CD4-positive, alpha-beta T cell treated with Interleukin-17A for 4 hours (primary cell): ENCODE measurements at regions not wholly inside any gene's neighbourhood (a gene's known extent, or its start where the extent isn't known, plus 50 kb on each side); places are given as distances from the start of the nearest gene placed in this dataset.

ENCODE experiments used
- DNase-seq: peaks from one replicate; pipeline ENCODE4 v3.0.0-alpha.2; 2020; ENCODE audit warnings: mixed read lengths

DNA sequence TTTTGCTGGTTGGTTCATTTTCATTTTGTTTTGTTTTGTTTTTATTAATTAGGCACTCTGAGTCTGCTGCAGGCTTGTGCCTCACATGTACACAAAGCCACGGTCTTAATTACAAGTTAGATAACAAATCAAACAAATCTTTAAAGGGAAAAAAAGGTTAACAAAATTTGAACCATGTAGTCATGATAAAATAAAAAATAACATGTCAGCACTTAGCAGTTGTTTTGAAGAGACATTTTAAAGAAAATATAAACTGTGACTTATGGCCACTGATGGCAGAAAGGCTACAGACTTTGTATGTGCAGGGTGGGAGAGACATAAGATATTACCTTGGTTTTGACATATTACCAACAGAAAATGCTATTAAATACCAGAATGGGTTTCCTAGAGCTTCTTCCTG lies 1035.4 kb downstream of the TUSC7 start:
- DNase-seq: no peak

DNA sequence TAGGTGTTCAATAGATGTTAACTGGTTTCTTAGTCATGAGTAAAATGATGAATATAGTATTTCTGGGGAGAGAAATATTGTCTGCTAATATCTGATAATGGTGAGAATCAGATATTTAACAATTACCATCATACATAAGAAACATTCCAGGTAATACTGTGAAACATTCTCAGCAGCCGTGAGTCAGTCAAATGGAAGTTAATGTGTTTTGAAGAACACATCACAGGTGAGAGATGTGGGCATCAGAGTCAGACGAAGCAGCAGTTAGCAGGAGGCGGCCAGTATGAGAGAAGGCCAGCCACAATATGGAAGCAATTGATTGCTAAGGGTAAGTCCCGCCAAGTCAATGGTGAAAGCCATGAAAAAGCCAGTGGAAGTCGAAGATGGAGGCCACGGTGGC lies 1035.9 kb downstream of the TUSC7 start:
- DNase-seq: no peak

DNA sequence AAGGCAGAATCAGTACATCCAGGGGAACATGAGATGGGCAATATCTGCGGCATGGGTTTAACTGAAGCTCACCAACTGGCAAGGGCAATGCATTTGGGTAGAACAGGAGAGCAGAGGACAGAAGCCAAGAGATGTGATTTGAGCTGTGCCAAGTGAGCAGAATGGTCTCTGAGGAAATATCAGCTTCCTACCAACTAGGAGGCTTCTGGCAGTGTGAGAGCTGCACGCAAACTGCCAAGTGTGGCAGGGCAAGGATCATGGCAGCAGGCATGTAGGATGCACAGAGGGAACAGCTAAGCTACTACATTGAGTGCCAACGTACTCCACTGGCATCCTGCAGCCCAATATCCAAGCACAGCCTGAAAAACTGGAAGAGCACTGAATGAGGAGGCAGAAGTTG lies 1036.5 kb downstream of the TUSC7 start:
- DNase-seq: no peak

DNA sequence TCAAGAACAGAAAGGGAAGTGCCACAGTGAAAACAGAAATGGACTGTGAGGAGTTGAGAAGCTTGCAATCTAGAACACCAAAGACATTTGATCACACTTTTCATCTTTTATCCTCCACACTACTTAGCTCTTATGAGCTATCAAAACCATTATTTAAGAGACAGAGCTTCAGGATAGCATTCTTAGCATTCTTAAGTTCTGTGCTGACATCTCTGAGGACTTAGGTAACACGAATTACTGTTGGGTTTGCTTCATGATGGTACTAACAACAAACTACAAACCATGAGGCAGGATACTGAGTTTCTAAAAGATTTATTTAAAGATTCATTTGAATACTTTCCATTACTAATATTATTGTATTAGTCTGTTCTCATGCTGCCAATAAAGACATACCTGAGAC lies 1038.6 kb downstream of the TUSC7 start:
- no peak for DNase-seq

DNA sequence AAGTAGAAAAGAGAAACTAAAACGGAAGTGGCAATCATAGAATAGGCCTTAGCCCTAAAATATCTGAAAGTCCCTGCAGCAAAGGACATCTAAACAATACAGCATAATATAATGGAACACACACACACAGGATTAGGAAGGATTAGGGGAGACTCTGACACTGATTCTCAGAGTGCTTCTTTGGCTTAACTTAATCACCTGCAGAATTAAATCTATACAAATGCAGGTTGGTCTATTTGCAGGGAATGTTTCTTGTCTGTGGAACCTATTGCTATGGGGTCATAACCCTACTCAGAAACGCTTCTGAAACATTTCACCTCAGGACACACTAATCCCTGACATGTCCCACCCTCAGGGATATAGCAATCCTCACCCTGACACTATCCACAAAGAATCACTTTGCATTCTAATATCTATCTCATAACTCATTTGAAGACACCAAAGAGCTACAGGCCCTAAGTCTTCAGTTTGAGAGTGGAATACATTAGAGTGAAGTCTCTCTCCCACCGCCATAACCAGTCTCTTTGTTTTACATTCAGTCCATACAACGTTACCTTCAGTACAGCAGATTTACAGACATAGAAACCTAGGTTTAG lies 1041.2 kb downstream of the TUSC7 start:
- no peak for DNase-seq

DNA sequence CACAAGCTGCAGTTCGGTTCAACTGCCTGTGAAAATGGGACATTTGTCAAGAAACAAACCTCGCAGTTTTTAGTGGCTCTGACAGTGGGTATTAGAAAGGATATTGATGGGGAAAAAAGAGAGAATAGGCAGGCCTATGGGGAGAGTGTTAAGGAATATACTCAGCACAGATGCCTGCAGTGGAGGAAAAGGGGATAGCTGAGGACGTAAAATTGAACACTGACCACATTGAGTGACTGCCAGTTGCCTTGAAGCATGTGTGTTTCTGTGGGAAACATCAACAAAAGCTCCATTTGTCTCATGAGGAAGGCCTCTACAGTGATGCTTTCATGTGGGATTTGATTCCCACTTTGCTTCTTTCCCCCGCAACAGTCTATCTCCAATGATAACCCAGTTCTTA lies 1042.1 kb downstream of the TUSC7 start:
- DNase-seq: no peak

DNA sequence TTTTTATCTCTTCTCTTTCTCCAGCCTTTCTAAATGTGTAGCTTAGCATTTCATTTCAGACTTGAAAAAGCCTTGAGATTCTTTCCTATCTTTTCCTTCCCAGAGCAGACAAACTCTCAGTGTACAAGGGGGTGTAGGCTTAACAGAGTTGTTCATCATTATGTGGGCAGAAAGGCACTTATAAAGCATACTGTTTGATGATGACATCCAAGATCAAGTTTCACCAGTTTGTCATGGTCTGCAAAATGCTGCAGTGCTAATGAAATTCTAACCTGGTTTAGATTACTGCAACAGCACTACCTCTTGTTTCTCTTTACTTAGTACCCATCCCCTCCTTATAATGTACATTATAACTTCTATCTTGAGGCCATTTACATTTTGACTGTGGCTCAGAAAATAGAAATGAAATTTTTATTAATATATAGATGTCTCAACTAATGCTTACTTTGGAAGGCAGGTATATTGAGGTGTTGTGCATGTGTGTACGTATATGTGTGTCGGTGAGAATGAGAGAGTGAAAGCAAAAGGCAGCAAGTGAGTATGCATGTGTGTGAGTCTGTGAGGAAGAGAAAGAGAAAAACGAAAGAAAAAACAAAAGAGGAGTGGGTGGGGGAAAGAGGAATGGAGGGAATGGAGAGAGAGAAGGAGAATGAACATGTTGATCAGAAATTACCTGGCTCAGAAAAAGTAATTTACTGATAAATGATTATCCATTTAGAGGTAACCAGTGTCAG lies 1043.6 kb downstream of the TUSC7 start:
- DNase-seq: no peak

DNA sequence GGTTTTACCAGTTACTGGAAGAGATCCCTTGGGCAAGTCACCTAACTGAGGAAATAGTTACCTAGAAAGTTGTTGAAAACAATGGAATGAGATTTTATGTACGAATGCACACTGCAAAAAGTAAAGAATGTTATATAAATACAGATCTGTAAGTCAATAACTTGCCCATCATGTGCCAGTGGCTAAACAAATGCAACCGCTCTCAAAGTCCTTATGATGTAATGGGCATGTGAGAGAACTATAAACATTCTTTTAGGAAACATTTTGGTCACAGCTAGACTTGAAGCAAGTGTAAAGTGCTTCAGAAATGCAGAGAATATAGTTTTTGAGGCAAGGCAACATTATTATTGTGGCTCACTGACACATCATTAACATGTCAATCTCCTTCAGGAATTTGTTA lies 1044.5 kb downstream of the TUSC7 start:
- DNase-seq: no peak

DNA sequence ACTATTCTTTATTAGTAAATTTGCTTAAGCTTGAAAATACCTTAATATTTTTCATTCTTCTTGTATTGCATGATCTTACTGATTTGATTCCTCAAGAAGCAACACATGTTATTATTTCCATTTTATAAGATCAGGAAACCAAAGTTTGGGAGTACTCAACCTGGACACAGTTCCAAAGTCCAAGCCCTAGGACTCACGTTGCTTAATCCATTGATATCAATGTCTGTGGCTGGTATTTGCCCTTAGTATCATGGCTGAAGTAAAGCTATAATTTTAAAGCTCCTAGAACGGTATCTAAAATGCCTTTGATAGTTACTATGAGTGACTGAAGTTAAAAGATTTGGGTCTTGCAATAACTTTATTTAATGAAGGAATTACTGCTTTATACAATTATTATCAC lies 1045.3 kb downstream of the TUSC7 start:
- DNase-seq: no peak

DNA sequence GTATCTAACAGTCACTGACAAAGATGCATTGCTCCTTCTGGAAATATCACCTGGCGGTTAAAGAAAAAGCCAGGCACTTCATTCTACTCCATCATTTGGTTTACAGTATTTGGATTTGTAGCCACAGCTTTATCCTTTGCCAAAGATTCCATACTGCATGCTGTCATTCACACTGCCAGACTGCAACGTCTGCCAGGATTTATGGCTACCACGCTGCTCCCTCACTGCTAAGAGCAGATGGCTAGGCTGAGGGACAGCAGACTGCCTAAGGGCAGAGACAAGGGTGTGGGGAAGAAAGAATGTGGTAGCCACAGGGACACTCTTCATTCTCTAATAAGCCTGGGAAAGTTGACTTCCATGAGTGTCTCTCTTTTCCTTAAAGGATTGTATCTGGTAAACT lies 1047.0 kb downstream of the TUSC7 start:
- DNase-seq: no peak

DNA sequence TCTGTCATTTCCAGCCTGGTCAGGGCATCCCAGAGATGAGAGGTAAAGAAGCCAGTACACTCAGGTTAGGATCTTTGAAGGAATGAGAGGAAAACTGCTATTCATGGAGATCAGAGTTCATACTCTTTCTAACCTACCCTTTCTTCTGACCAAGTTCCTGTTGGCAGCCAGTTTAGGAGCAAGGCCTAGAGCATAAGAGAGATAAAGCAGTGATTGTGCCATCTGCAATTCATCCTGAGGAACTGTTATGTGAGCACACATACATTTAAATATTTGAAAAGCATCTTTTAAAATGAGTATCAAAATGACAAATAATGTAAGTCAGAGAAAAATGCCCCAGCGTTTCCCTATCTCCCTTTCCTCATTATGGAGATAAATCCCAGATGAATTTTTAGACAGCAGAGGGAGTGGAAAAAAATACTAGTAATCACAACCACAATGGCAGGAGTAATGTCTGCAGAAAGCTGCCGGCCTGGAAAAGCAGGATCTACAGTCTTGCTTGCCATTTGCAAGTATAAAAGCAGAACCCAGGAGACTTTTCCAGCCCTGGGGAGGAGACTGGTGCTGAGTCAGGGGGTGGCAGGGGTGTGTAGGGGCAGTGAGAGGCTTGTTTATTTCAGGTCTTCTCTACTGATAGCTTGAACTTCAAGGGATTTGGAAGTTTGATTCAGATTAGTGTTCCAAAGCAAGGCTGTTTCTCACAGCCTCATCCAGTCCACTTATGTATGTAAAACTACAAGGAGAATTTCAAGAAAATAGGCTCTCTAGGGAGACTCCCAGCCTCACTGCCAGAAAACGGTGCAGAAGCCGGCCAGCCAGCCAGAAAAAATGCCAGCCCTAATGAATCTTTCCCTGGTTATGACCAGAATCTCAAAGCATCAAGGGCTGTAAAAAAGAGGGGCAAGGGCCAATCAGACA lies 1052.4 kb downstream of the TUSC7 start:
- no peak for DNase-seq

DNA sequence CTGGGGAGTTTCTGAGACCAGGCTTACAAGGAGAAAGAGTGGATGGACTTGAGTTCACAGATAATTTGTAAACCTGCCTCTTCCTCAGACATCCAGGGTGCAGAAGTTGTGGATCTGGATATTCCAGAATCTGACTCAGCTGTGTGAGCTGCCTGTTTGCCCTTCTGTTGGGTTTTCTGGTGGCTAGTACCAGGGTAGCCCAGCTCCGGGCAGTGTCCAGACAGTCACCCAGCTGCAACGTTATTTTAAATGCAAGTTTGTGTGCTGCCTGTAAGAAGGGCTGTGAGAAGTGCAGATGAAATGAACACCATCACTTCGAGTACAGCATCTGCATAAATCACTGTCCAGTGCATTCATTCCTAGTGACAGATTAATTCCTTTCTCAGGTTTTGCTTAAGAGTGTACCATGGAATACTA lies 1053.0 kb downstream of the TUSC7 start:
- DNase-seq: no peak

DNA sequence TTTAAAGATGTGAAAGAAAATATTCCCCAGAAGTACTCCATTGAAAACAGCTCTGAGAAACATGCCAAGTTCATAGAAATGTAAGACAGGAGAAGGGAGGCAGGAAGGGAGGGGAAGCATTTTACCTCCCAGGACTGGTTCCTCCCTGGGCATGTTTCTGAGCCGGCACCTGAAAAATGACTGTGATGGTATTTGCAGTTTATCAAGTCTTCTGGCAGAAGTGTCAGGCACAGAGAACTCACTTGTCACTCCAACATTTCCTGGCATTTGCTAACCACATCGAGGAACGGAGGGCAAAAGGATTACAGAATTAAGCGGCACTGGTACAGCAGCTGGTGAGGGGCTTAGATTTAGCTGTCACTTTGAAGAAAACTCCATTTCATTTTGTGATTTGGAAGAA lies 1054.0 kb downstream of the TUSC7 start:
- no peak for DNase-seq

DNA sequence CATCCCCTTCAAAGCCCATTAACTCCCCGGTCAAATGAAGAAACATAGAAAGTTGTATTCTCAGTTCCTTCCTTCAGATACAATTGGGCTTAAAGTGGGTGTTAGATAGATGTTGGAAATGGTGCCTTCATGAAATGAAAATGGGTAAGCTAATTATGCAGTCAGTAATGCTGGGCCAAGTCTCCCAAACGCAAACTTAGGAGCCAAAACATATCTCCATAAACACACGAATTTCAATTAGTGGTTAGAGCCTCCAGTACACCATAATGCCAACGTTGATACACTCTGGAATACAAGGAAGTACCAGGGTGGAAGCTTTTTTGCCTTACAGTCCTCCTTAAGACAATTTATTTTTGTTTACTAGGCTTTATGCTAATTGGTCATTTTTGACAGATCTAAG lies 1059.0 kb downstream of the TUSC7 start:
- no peak for DNase-seq

DNA sequence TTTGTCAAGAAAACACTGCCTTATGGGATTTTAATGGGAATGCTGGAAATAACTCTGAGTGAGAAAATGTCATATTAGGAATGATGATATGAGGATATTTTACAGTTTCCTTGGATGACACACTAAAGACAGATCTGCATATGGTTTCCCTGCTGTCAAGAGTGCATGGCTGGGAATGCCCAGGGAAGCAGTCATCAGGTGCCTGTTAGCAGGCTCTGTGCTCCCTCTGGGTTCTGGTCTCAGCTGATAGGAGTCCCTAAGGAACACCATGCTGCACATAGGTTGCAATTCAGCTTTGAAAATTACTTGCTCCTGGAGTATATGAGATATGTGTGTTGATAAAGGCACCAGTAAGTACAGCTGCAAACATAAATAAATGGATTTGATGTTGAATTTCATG lies 1064.6 kb downstream of the TUSC7 start:
- no peak for DNase-seq

DNA sequence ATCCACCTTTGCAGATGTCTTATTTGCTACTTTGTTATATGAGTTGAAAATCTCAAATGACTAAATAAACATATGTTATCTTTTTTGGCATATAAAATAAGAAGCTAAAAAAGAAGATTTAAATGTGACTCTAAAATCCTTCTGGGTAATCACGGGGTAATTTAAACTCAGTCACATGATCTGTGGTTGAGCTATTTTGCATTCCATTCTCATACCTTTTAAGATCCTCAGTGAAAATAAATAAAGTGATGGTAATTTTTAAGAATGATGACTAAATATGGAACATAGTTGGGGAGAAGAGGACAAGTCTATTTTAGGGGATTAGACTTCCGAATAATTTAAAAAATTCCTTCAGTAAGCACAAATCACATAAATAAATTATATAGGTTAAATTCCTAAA lies 1076.8 kb downstream of the TUSC7 start:
- no peak for DNase-seq

DNA sequence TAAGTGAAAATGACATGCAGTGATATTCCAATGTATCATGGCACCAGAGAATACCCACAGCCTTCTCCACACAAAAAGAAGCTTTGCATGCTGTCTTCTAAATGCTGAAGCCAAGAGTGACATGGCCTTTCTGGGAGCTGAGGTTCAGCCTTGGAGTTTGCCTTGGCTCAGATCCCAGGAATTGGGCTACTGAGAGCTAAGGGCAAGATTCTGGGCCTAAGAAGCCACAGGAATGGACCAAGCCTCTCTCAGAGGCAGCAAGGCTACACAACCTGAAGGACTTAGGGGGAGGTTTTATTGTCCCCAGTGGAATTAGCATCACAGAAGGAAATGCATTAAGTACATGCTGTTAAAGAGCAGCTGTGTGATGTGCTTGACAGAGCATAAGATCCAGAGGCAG lies 1078.5 kb downstream of the TUSC7 start:
- no peak for DNase-seq

DNA sequence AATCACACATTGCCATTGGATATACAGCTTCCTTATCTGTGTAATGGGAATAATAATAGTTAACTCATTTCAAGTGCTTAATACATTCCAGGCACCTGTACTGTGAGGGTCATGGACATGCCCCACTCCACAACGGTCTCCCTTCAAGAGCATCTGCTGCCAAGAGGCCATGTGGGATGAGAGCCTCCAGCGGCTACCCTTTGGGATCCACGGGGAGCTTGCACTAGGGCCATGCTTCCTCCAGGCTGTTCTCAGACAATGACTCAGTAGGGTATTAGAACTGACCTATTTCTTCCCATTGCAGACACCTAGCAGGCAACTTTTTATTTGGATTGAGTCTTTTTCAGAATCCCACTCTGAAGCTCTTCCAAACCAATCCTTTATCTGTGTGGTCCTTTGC lies 1078.9 kb downstream of the TUSC7 start:
- DNase-seq: no peak

DNA sequence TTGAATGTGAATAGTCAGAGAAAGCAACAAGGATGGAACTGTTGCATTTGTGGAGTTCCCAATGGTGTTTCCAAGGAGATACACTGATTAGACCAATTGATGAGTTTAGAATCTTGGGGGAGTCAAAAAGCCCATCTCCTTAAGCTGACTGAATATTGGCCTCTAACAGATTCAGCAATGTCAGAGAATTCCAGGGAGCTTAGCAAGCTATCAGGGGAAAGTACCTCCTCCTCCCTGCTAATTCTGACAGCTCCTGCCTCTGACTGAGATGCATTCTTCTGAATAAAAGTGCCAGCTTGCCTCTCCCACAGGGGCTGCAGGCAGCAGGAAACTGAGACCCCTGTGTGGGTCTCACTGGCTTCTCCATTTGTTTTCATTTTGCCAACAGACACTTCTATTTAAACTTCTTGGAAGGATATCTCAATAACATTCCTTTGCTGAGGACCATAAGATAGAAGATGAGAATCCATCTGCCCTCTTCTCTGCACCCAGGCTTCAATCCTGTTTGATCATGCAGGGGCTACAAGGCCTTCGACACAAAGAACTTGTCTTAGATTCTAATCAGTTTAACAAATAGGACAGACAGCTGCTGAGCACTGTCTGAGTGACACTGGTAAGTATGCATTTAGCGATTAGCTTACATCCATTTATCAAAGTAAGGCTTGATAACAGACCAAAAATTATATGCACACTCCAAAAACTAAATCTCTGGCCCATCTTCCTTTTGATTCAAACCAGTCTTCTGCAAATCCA lies 1080.8 kb downstream of the TUSC7 start:
- no peak for DNase-seq

DNA sequence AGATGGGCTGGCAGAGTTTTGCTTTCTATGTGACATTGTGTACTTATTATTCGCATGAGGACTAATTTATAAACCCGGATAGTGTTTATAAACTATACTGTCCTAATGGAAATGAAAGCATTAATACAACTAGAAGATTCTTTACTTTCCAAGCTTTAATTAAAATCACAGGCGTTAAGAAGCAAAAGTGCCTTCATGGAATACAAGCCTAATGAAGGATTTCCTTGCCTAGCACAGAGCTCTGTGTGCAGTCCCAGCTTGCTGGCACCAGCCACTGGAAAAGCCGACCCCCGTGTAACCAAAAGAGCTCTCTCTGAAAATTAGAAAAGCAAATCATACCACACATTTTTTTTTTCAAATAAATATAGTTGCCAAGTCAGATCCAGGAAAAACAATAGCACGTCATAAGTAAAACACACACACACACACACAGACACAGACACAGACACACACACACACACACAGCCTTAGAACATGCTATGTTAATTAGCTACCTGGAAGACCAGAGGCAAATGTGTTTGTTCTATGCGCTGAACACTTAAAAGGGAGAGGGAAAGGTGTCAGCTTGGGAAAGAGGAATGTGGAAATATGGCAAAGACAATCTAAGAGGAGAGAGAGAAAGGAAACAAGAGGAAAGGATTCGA lies 1084.2 kb downstream of the TUSC7 start:
- DNase-seq: no peak

DNA sequence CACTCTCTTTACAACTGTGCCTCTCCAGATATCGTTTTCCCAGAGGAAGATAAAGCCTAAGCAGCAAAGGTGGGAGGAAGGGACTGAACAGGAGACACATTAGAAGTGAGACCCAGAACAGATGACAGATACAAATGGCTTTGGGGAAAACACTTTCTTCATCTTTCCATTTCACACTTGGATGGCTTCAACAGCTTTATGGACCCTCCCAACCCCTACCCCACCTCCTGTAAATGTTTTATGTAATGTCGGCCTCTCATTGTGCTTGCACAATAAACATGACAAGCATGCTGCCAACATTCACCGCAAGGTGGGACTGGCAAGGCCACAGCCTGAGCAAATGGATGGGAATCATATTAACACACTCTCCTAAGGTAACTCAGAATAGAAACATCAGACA lies 1088.6 kb downstream of the TUSC7 start:
- no peak for DNase-seq

DNA sequence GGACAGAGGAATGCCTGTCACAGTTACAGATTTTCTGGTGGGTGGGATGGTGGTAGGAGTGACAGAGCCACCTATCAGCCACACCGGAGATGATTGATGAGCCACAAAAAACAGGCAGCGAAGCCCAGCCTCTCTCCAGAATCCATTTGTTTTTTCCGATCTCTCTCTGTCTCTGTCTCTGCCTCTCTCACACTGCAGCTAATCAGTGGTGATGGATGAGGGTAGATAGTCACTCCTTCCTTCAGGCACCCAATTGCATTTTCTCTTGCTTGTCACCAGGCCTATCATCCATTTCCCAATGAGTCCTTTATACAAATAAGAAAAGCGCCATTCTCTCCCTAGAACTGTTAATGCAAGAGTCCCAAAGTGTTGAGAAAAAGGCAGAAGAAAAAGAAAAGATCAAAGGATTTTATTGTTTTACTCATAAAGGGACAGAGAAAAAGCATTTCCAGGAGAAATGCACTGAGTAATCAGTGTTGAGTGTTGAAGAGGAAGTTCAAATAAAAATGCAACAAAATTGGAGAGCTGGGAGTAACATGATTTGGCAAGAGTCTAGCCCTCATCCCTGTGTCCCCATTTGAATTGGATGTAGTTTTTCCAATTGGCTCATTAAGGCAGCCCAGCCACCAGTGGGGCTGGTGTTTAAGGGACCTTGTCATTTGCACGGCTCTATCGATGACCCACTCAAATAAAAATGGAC lies 1089.3 kb downstream of the TUSC7 start:
- no peak for DNase-seq
